Spleen (tissue), 11 donors: ENCODE measurements at regions not wholly inside any gene's neighbourhood (a gene's known extent, or its start where the extent isn't known, plus 50 kb on each side); places are given as distances from the start of the nearest gene placed in this dataset.
"Not testable (repeated sequence)": the region's sequence is repeated elsewhere in the genome, so short reads cannot be mapped to it uniquely, and the experiment has no call there.

ENCODE experiments used
- DNase-seq: peaks from one replicate; pipeline ENCODE4 v3.0.0-alpha.2; 2020
- H3K27ac ChIP-seq, 8 donors: fragments of 200-600 bp; sonication (generic) in 7 of 8; 1 replicate in 4 of 8; 2 replicates in 4 of 8; pipeline versions ENCODE4 v1.5.0 to v1.8.0; 2016 to 2021; ENCODE audit warnings: inconsistent platforms in 4 of 8, mild to moderate bottlenecking in 4 of 8, moderate library complexity in 1 of 8
- H3K27me3 ChIP-seq, 7 donors: fragments of 200-600 bp; sonication (generic) in 6 of 7; replicated peaks in 1 of 7; 1 replicate in 4 of 7; 2 replicates in 3 of 7; pipeline versions ENCODE4 v1.5.0 to v1.8.0; 2016 to 2021; ENCODE audit warnings: inconsistent platforms in 3 of 7, mild to moderate bottlenecking in 1 of 7
- H3K36me3 ChIP-seq, 6 donors: fragments of 200-600 bp; sonication (generic) in 5 of 6; 1 replicate in 4 of 6; 2 replicates in 2 of 6; pipeline versions ENCODE4 v1.5.0 to v1.8.0; 2016 to 2021; ENCODE audit warnings: inconsistent platforms in 2 of 6
- H3K4me1 ChIP-seq, 6 donors: fragments of 200-600 bp; sonication (generic) in 5 of 6; 1 replicate in 3 of 6; 2 replicates in 3 of 6; pipeline versions ENCODE4 v1.5.0 to v1.8.0; 2016 to 2021; ENCODE audit warnings: inconsistent platforms in 3 of 6
- H3K4me3 ChIP-seq, 8 donors: fragments of 200-600 bp; sonication (generic) in 7 of 8; 1 replicate in 4 of 8; 2 replicates in 4 of 8; pipeline versions ENCODE4 v1.5.0 to v1.8.0; 2016 to 2021; ENCODE audit warnings: inconsistent platforms in 4 of 8, mild to moderate bottlenecking in 4 of 8, moderate library complexity in 2 of 8
- H3K9me3 ChIP-seq, 8 donors: fragments of 200-600 bp; sonication (generic) in 7 of 8; 1 replicate in 4 of 8; 2 replicates in 4 of 8; pipeline versions ENCODE4 v1.5.0 to v1.8.0; 2016 to 2021; ENCODE audit warnings: inconsistent platforms in 4 of 8
- CTCF ChIP-seq, 11 experiments: fragments of 200-600 bp in 7 of 11; fragments of 450-650 bp in 4 of 11; sonication (generic) in 4 of 11; IDR thresholded peaks in 8 of 11; conservative IDR thresholded peaks in 3 of 11; 1 replicate in 7 of 11; 2 replicates in 4 of 11; pipeline versions ENCODE4 v1.4.0 to v1.8.0; 2016 to 2021; ENCODE audit warnings: antibody characterized with exemption in 11 of 11, inconsistent platforms in 4 of 11, mild to moderate bottlenecking in 1 of 11
- POLR2A ChIP-seq, 3 donors: fragments of 450-650 bp; IDR thresholded peaks; one replicate each; pipeline ENCODE4 v1.5.1; 2017; ENCODE audit warnings: antibody characterized with exemption in 3 of 3, mild to moderate bottlenecking in 1 of 3
- POLR2AphosphoS5 ChIP-seq, 3 donors: sonication (generic); formaldehyde crosslinking; IDR thresholded peaks; one replicate each; pipeline ENCODE4 v1.5.1; 2017; ENCODE audit warnings: antibody characterized with exemption in 3 of 3
- WGBS, 5 donors: extraction: QIAGEN DNeasy Blood & Tissue Kit in 3 of 5; methylation state at CpG; one replicate each; pipeline versions ENCODE4 v1.1.5 to v1.1.7; 2013 to 2018; 5-methylcytosine and 5-hydroxymethylcytosine counted together
- intact Hi-C: fragments of 100-400 bp; cut with DNase I; formaldehyde crosslinking; loops from one replicate; pipeline ENCODE4 v1.15.0; 2023; ENCODE audit warnings: low total_unique reads
- donor health status: healthy with polysubstance abuse.
- donor health status: DM: no; HTN: no; CAD: no; lungs with moderate emphysema.
- donor health status: DM: no; HTN: no; CAD: no.
- donor health status: Bipolar disorder and iron deficiency.
- donor health status: healthy.
- donor health status: DM: no; HTN: no; CAD: no.
- donor health status: DM: yes; HTN: yes; CAD: no.

- WGBS, 5 donors: 5 to 34% (median 26%) methylated on average over 1 of the region's 1 CpG
- TF ChIP-seq POLR2AphosphoS5 (IDR thresholded peaks at IDR 0.05) (no peak), POLR2A (IDR thresholded peaks at IDR 0.05) (no peak), CTCF (IDR thresholded peaks at IDR 0.05 in 8 of 11, conservative IDR thresholded peaks at IDR 0.05 in 3 of 11) (no peak)
- DNase-seq: no peak
- no peak overlapping the region for H3K4me3 ChIP-seq
- no peaks in the 10 kb centered on the region for H3K4me1 ChIP-seq
- no peaks in the 10 kb centered on the region for H3K36me3 ChIP-seq
- no peak overlapping the region for H3K27ac ChIP-seq
- H3K27me3 ChIP-seq: no peaks in the 10 kb centered on the region
- peaks cover 0 to 12% (median 6%) of the 10 kb centered on the region in 8 donors for H3K9me3 ChIP-seq
- intact Hi-C loops: no loop called here
Measured at GRCh38 chr9:75672478-75672877, 218.0 kb upstream of the PCSK5 start.

GRCh38 chr9:75683591-75683990, 206.9 kb upstream of the PCSK5 start:
- intact Hi-C loops: no loop called here
- Histone ChIP-seq H3K36me3 (no peaks in the 10 kb centered on the region), H3K27ac (no peak overlapping the region), H3K27me3 (no peaks in the 10 kb centered on the region), H3K4me1 (no peaks in the 10 kb centered on the region), H3K9me3 (peaks cover 0 to 9% (median 0%) of the 10 kb centered on the region in 8 donors), H3K4me3 (no peak overlapping the region)
- no peak for DNase-seq
- TF ChIP-seq POLR2AphosphoS5 (IDR thresholded peaks at IDR 0.05) (no peak), POLR2A (IDR thresholded peaks at IDR 0.05) (no peak), CTCF (IDR thresholded peaks at IDR 0.05 in 8 of 11, conservative IDR thresholded peaks at IDR 0.05 in 3 of 11) (no peak)
- 87 to 100% (median 92%) methylated on average over 1 of the region's 1 CpG for WGBS, 5 donors

GRCh38 chr9:75685062-75685461, 205.4 kb upstream of the PCSK5 start:
- no peak for DNase-seq
- peaks cover 0 to 13% (median 0%) of the 10 kb centered on the region in 8 donors for H3K9me3 ChIP-seq
- H3K4me3 ChIP-seq: no peak overlapping the region
- H3K27ac ChIP-seq: no peak overlapping the region
- intact Hi-C loops: no loop called here
- WGBS, 5 donors: 73 to 89% (median 86%) methylated on average over 4 of the region's 4 CpGs
- H3K36me3 ChIP-seq: no peaks in the 10 kb centered on the region
- no peaks in the 10 kb centered on the region for H3K27me3 ChIP-seq
- TF ChIP-seq CTCF (IDR thresholded peaks at IDR 0.05 in 8 of 11, conservative IDR thresholded peaks at IDR 0.05 in 3 of 11) (no peak), POLR2AphosphoS5 (IDR thresholded peaks at IDR 0.05) (no peak), POLR2A (IDR thresholded peaks at IDR 0.05) (no peak)
- no peaks in the 10 kb centered on the region for H3K4me1 ChIP-seq

GRCh38 chr9:75687359-75687953, 203.0 kb upstream of the PCSK5 start:
- Histone ChIP-seq H3K27ac (no peak overlapping the region), H3K9me3 (peaks cover 0 to 9% (median 0%) of the 10 kb centered on the region in 8 donors), H3K4me3 (no peak overlapping the region), H3K36me3 (no peaks in the 10 kb centered on the region), H3K27me3 (no peaks in the 10 kb centered on the region), H3K4me1 (no peaks in the 10 kb centered on the region)
- DNase-seq: no peak
- TF ChIP-seq CTCF (IDR thresholded peaks at IDR 0.05 in 8 of 11, conservative IDR thresholded peaks at IDR 0.05 in 3 of 11): no peak
- TF ChIP-seq POLR2A (IDR thresholded peaks at IDR 0.05): no peak
- no peak for TF ChIP-seq POLR2AphosphoS5 (IDR thresholded peaks at IDR 0.05)
- WGBS, 5 donors: 43 to 74% (median 66%) methylated on average over 2 of the region's 2 CpGs
- intact Hi-C loops: no loop called here

GRCh38 chr9:75690551-75690950, 199.9 kb upstream of the PCSK5 start:
- H3K9me3 ChIP-seq, H3K27ac ChIP-seq, intact Hi-C loops, DNase-seq, H3K4me3 ChIP-seq, H3K4me1 ChIP-seq, H3K36me3 ChIP-seq, H3K27me3 ChIP-seq: not testable (repeated sequence)
